Esophagus squamous epithelium (tissue), 4 donors: ENCODE measurements at regions not wholly inside any gene's neighbourhood (a gene's known extent, or its start where the extent isn't known, plus 50 kb on each side); places are given as distances from the start of the nearest gene placed in this dataset.

Experiments
- CTCF ChIP-seq, 6 experiments: fragments of 450-650 bp in 4 of 6; fragments of 200-600 bp in 2 of 6; sonication (generic) in 2 of 6; IDR thresholded peaks; one replicate each; pipeline ENCODE4 v1.5.1; 2016 to 2019; ENCODE audit warnings: antibody characterized with exemption in 6 of 6, mild to moderate bottlenecking in 4 of 6, moderate library complexity in 4 of 6
- POLR2A ChIP-seq, 4 donors: fragments of 450-650 bp; IDR thresholded peaks; one replicate each; pipeline ENCODE4 v1.6.1; 2017; ENCODE audit warnings: antibody characterized with exemption in 4 of 4, mild to moderate bottlenecking in 4 of 4, moderate library complexity in 3 of 4

- TF ChIP-seq CTCF (IDR thresholded peaks at IDR 0.05) (no peak), POLR2A (IDR thresholded peaks at IDR 0.05) (no peak)
These were observed 175.3 kb upstream of the ALG10B start for GRCh38 chr12:38141239-38141638.
